Right renal pelvis (tissue), 4 donors: ENCODE measurements at regions not wholly inside any gene's neighbourhood (a gene's known extent, or its start where the extent isn't known, plus 50 kb on each side); places are given as distances from the start of the nearest gene placed in this dataset.

Experiments used
- DNase-seq, 4 donors: peaks; one replicate each; pipeline ENCODE4 v3.0.0-alpha.2; 2013; ENCODE audit warnings: low read depth in 4 of 4, low spot score in 3 of 4, missing footprints in 1 of 4

DNA sequence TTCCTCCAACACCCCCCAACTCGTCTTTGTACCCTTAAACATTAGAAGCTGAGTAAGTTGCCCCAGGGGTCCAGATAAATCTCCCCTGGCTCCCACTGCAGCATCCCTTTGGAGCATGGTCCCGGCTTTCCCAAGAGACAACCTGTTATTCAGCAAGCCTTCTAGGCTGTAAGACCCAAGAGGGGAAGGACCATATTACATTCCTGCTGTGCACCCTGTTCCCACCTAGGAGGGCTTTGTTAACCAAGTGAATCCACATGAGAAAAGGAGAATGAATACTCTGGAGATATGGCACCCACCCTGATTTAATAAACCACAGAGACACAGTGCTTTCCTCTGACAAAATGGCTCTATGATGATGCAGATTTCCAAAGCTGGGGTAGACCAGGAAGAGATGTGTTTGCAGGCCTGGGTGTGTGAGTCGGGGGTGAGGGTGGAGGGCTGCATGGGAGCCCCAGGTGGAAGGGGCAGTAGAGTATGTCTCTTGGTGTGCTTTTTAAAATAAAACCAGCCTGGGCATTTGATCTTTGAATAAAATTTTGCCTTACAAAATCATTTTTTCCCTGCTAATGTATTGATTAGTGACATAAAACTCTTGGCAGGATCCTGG is 325.2 kb downstream of the DRD1 start:
- DNase-seq = no peak

DNA sequence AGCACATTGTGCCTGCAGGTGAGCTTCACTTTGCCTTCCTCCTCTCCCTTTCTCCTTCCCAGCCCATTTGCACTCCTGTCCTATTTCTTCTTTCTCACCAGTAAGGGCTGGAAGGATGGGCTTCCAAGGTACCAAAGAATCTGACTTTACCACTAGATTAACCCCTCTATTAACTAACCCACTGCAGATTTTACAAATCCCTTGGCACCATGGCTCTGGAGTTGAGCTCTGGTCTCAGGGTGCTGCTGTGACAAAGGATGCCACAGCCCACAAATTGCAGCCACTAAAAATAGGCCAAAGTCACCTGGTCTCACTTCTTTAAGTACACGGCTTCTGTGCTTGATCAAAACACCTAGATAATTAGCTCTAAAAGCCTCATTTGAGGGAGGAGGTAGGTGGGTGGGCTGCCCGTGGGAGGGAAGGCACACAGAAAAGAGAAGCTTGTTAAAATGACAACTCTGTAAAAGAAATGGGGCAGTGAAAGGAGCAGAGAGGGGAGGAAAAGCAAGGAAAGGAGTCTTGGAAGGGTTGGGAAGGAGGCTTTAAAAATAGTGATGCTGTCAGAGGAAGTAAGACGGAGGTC is 327.4 kb downstream of the DRD1 start:
- DNase-seq = no peak

DNA sequence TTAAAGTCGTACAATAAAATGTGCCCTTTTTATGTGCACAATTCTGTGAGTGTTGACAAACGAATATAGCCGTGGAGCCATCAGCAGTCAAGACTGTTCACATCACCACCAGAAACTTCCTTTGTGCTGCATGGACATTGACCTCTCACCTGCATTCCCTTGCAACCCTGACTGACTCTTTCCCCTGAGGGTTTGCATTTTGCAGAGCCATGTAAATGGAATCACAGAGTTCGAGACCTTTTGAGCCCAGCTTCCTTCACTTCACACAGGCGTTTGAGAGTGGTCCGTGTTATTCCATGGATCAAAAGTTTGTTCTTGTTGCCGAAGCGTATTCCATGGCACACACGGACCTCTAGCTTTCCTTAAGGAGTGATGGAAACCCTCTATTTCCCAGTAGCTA is 328.2 kb downstream of the DRD1 start:
- DNase-seq = no peak

DNA sequence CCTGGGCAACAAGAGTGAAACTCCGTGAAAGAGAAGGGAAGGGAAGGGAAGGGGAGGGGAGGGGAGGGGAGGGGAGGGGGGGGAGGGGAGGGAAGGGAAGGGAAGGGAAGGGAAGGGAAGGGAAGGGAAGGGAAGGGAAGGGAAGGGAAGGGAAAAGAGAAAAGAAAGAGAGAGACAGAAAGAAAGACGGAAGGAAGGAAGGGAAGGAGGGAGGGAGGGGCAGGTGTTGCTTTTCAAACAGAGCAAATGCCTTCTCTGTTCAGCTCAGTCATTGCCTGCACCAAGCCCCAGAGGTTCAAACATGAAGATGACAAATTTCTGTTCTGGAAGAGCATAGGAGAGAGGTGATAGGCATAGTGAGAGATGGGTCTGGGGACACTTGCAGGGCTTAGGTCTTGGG is 330.0 kb downstream of the DRD1 start:
- no peak for DNase-seq

DNA sequence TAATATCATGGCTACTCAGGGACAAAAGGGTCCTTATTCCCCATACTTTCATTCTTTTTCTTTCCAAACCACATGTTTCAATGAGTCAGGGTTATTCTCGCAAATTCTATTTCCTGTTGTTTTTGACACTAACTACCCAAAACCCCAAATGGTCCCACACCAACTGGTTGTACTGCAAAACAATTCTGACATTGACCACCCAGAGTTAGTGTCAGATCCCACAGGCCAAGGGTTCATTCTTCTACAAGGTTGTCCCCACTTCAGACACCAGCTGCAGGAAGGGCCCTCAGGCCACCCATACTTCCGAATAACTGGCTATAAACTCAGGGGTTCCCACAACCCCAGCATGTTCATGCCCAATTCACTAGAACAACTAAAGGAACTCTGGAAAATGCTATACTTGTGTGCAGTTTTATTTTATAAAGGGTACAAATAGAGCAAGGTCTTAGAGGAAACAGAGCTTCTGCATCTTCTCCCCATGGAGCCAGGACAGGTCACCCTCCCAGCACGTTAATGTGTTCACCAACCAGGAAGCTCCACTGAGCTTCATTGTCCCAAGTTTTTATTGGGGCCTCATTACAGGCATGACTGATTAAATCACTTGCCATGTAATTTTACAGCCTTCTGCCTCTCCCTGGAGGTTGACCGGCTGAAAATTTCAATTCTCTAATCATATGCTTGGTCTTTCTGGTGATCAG is 334.8 kb downstream of the DRD1 start:
- DNase-seq = no peak

DNA sequence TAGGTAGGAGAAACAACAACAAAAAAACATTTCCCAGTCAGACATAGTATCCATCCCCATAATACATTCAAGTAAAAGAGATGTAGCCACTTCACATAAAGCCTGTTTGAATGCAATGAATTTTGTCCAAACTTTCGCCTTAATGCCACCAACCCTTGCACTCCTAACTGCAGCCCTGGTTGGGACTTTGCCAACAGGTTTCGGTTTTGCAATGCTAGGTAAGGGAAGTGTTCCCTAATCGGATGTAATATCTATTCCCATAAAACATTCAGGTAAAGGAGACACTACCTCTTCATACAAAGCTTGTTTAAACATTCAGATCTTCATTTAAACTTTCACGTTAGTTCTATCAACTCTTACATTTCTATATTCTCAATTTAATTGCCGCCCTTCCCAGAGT is 336.1 kb downstream of the DRD1 start:
- no peak for DNase-seq

DNA sequence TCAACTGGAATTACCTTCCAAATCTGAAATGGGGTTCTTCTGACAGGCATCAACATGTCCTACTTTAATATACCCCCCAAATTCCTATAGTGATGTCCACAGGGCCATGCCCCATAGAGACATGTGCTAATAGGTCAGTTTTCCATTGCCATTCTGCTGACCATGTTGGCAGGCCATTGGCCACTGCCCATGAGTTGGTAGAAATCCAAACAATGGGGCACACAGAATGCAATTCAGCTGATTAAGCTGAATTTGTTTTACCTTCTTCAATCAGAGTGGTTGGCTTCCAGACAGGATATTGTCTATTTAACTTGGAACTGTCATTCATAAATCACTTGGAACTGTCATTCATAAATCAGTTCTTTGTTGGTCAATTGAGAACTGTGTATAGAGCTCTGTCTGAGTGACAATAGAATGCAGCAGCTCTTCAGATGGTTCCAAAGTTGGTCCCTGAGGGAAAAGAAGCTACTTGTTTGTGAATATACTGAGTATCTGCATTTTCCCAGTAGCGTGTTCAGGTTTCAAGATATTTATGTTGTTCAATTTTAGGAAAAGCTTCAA is 336.9 kb downstream of the DRD1 start:
- DNase-seq = no peak

DNA sequence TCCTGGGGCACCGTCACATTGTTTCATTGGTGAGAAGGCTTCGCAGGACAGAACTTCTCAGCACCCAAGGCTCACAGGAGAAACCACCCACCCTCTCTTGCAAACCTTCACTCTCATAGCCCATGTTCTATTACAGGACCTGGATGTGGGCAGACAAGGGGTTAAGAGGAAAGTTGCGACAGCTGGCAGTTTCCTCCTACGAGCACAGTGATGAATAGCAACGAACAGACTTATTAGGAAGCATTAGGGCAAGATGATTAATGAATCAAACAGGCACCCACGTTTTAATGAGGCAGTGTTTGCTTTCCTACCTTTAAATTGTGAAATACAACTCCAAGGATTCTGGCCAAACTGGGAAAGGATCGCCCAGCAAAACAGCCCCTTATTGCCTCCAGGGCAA is 339.3 kb downstream of the DRD1 start:
- DNase-seq = no peak

DNA sequence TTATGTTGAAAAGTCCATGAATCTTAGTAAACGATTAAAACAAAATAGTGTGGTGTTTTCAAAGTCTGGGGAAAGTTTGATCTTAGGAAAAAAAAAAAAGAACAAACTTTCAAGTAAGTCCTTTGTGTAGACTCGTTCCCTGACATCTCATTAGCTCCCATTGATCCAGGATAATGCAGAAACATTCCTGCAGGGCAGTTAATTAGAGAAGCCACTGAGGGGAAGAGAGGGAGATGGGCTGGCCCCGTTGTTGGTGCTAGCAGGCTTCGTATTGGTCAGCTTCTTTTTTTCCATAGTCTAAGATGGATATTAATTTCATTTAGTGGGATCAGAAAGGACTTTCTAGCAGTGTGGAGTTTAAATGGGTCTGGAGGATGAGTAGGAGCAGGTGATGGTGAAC is 340.2 kb downstream of the DRD1 start:
- DNase-seq = no peak

DNA sequence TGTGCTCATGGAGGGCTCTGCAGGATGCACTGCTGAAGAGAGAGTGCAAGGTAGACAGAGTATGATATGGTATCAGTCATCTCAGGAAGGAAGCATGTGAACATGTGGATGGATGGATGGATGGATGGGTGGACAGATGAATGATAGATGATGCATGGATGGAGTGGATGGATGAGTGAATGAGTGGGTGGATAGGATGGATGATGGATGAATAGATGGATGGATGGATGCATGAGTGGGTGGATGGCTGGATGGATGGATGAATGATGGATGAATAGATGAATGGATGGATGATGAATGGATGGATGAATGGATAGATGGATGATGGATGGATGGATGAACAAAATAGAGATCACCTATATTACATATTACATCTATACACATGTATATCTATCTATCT is 341.3 kb downstream of the DRD1 start:
- no peak for DNase-seq

DNA sequence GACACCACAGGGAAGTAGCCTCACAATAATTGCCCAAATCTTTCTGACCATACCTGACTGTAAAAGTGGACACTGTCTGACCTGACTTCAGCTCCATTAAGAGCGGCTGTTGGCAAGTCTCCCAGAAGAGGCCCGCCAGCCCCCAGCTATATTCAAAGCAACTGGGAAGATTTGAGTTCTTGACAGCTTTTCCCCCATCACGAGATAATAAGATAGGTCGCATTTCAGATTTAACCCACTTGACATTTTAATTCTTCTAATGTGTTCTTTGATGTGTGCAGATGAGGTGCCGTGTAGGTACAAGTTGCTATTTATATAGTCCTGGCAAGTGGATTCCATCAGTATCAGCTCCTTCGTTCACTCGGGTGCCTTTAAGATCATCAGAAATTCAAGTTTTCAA is 345.7 kb downstream of the DRD1 start:
- no peak for DNase-seq

DNA sequence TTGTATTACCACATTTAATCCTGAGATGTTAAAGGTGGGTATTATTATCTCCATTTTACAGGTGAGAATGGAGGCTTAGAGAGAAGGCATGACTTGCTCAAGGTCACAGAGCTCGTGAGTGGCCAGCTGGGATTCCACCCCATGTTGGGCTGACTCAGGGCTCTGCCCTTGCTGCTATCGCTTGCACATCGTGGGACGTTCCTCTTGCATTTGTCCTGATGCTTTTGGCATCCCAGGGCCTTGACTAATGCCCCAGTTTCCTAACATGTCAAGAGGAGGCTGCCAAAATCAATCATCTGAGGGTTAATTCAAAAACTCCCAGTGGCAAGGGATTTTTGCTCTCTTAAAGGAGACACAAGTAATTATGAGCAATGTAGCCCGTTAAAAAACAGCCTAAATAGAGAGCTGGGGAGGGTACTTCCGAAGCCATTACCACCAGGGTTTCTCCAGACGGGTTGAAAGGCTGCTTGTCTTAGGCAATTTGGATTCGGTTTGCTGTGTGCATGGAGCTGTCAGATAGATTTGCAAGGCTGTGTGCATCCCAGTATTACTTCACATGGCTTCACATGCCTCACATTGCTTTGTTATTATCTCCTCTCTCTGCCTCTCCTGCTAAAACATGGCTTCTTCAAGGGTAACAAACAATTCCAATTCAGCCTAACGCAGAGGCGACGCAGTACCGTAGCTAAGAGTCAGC is 347.4 kb downstream of the DRD1 start:
- DNase-seq = no peak

DNA sequence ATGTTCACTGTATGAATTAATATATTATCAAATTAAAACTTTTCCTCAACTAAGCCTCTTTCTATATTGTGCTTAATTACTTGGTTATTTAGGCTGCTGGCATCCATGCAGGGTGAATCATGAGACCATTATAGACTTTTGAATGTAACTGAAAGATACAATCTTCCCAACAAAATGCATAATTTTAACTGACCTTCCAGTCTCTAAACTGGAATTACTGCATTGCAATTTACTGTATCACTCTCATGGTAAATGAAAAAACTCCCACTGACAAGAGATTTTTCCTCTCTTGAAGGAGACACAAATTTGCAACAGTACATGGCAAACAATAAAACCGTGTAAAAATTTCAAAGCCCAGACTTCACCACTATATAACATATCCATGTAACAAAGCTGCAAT is 349.5 kb downstream of the DRD1 start:
- no peak for DNase-seq

DNA sequence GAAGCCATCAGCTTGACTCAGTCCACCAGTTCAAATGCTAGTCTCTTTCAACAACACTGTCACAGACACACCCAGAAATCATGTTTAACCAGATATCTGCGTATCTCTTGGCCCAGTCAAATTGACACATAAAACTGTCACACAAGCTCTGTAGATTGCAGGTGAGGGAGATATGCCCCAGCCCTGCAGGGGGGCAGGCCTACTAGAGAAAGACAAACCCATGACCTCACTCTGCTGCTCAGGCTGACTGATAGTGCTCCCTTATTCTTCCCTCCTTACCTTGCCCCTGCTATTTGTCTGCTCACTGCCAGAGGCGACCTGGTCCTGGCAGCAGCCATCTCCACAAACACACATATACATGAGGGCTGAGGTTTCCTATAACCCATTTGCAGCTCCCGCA is 351.3 kb downstream of the DRD1 start:
- DNase-seq = no peak

DNA sequence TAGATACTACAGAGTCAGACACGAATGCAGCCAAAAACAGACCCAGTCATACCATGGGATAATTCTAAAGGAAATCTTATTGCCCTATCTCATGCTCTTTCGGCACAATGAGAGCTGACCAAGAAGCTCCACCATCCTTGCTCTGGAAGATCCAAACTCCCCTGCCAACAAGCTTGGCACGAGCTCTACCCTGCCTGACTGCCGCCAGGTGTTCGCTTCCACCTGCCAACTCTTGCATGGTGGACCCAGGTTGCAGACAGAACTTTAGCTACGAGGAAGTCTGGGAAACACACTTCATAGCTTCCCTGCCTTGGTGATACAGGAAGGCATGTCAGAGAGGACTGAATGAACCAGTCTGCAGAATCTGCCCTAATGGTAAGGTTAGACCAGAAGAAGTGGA is 355.0 kb downstream of the DRD1 start:
- DNase-seq = no peak

DNA sequence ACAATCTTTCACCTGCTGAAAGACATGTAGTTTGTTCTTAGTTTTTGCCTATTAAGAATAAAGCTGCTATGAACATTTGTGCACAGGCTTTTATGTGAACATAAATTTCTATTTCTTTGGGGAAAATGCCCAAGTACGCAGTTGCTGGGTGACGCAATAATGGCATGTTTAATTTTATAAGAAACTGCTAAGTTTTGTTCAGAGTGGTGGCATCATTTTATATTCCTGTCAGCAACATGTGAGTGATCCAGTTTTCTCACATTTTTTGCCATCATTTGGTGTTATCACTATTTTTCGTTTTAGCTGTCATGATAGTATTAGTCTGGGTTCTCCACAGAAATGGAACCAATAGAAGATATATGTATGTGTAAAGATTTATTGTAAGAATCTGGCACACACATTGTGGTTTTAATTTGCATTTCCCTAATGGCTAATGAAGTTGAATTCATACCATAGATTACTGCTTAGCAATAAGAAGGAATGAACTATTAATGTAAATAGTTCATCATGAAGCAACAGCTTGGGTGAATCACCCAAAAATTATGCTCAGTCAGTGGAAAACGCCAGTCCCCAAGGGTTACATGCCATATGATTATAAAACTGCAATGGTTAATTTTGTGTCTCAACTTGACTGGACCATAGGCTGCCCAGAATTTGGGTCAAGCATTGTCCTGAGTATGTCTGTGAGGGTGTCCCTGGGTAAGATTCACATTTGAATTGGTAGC is 358.6 kb downstream of the MSX2 start:
- DNase-seq = no peak

DNA sequence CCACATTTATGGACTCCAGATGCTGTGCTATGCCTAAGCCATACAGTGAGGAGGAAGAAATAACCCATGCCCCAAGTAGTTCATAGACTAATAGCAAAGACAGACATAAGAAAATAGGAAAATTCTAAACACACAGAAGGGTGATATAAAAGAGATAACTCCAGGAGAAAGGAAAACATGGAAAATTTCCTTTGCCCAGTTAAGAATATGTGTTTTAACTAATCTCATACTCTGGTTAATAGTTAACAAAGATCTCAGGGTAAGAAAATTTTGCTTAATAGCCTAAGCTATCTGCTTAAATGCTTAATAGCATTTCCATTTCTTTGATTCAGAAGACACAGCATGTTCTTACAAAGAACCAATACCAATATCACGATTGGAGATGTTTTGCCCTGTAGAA is 358.0 kb downstream of the MSX2 start:
- no peak for DNase-seq

DNA sequence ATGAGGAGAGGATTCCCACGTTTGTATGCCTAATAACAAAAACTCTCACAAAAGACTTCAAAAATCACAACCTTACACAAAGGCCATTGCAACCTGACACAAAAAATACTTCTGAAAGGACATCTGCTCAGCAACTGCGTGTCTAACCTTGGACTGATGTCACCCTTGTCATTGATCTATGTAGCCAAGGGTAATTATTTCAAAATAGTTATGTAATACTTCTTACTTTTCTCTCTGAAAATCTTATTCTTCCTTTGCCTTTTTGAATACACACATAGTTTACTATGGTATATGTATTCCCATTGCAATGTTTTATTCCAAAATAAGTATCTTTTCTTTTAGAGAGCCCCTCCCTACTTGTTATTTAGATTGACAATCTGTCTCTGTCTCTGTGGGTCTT is 355.3 kb downstream of the MSX2 start:
- DNase-seq = no peak

DNA sequence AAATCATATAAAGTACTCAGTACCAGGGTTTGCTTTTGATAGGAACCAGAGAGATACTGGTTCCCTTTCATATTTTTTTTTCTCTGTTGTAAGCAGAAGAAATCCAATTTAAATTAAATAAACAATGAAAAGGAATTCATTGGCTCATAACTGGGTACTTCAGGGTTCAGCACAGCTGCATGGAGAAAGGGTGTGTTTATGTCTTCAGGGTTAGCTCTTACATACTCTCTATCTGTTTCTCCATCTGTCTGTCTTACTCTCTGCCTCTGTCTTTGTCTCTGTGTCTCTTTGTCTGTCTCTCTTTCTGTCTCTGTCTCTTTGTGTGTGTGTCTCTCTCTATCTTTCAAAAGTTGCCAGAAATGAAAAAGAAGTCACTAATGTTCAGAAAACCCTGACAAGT is 345.9 kb downstream of the MSX2 start:
- DNase-seq = no peak

DNA sequence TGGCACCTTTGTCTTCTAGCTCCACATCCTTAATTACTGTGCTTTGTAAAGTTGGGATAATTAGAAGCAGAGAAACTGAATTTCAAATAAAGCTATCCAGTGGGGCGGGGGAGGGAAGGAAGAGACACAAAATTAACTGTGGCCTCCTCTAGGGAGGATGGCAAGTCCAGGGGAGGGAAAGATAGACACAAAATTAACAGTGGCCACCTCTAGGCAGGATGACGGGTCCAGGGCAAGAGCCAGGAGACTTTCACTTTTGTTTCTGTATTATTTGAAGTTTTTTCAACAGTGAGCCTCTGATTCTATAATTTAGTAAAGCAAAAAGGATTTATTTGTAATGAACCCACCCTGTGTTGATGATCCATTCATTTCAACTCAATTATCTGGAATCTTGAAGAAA is 335.9 kb downstream of the MSX2 start:
- no peak for DNase-seq

DNA sequence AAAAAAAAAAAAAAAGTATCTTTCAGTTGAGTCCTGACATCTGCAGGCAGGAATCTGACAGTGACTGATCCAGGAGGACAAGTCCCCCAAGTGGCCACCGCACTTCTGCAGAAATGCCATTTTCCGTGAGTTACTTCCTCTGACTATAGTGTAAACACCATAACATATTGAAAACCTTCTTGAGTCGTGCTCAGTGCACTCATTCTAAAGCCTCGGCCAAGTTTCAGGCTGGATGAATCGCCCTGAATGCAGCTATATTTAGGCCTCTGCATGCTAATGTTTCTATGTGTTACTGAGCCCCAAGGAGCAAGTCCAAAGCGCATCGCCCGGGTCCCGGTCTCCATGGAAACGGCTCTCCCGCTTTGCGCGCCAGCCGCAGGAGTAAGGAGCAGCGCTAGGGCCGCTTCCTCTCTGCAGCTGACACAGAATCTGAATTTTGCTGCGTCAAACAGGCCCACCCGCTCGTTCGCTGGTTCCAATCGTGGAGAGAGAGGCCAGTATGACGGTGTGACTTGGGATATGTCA is 335.4 kb downstream of the MSX2 start:
- peak; percentile 15 to 36 (median 26) for DNase-seq
